PC-3 (cell line): ENCODE measurements at regions not wholly inside any gene's neighbourhood (a gene's known extent, or its start where the extent isn't known, plus 50 kb on each side); places are given as distances from the start of the nearest gene placed in this dataset.

ENCODE experiments used
- CTCF ChIP-seq: fragments of 300-600 bp; sonication (generic); conservative IDR thresholded peaks from 2 replicates; pipeline ENCODE4 v1.5.1; 2017; ENCODE audit warnings: antibody characterized with exemption, low read depth, mild to moderate bottlenecking, low read length
- EZH2 ChIP-seq: fragments of 300-600 bp; sonication (generic); IDR thresholded peaks from one replicate; pipeline ENCODE4 v1.6.1; 2017; ENCODE audit warnings: antibody characterized with exemption, mild to moderate bottlenecking, low read length; ENCODE audit not compliant: unreplicated experiment
- EZH2phosphoT487 ChIP-seq: fragments of 300-600 bp; sonication (generic); IDR thresholded peaks from 2 replicates; pipeline ENCODE4 v1.6.1; 2018; ENCODE audit warnings: mild to moderate bottlenecking, antibody characterized with exemption, low read length, borderline replicate concordance

DNA sequence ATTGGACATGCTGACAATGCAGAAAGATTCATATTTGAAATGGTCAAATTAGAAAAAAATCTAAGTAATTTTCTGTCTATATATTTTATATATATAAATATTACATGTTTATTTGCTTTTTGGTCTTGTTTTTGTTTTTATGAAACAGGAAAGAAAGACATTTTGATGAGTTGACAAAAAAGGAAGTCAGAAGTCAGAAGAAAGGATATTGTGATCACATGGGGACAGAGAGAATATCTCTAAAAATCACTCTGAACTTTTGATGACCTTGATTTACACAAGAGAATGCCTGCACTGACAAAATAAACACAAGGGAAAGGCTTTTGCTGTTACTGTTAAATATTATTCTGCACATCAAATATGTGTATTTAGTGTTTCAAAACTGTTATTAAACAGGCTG lies 811.2 kb downstream of the SI start:
- TF ChIP-seq CTCF, result no peak
- TF ChIP-seq EZH2, result no peak
- TF ChIP-seq EZH2phosphoT487, result no peak
